ENCODE measurements at regions not wholly inside any gene's neighbourhood (a gene's known extent, or its start where the extent isn't known, plus 50 kb on each side); places are given as distances from the start of the nearest gene placed in this dataset.

GRCh38 chr7:25770235-25770634 is 381.8 kb upstream of the NFE2L3 start:
- intact Hi-C loops (cut with micrococcal nuclease) = no loop called here

DNA sequence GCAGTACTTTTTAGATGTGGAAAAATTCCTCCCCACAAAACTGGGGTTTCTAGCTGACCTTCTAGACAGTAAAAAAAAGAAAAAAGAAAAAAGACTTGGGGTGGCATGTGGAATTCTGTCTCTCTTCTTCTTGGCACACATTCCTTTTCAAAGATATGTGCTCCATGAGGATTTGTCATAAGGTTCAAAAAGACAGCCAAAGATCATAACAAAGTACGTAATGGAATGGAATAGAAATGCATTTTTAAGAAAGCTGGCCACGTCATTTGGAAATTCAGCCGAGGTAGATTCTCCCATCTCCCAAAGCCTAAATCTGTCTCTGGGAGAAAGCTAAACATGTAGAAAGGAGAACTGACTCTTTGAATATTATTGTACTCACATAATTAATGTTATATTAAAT is 381.3 kb upstream of the NFE2L3 start:
- intact Hi-C loops (cut with micrococcal nuclease) = no loop called here

DNA sequence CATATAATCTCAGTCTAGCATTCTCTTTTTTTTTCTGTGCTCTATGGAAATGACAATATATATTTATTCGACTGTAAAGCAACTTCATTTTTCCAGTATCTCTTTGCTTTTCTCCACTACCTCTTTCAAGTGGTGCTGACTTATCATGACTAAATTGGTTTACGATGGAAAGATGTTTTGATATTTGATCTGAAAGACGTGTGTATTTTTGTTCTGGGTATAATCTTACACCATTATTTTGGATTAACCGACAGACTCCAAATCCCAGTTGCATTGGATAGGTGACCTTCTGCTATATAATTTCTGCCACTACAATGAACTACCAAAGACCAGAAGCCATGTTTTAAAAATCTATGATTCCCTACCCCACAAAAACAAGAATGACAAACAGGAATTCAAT is 380.5 kb upstream of the NFE2L3 start:
- intact Hi-C loops (cut with micrococcal nuclease) = no loop called here

- intact Hi-C loops (cut with micrococcal nuclease) = no loop called here
Observed at GRCh38 chr7:25772802-25773201, 379.2 kb upstream of the NFE2L3 start.

- intact Hi-C loops (cut with micrococcal nuclease) = no loop called here
Observed at GRCh38 chr7:25774675-25775074, 377.3 kb upstream of the NFE2L3 start.

DNA sequence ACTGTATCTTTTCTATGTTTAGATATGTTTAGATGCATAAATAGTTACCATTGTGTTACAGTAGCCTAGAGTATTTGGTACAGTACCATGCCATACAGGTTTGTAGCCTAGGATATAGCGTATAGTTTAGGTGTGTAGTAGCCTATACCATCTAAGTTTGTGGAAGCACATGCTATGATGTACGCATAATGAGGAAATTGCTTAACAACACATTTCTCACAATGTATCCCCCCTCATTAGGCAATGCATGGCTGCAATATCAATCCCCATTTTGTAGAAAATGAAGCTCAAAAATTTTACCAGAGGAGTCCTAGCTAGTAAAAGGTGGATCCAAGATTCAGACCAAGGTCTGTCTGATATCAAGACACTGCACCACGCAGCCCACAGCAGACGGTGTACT is 376.4 kb upstream of the NFE2L3 start:
- intact Hi-C loops (cut with micrococcal nuclease) = no loop called here

- intact Hi-C loops (cut with micrococcal nuclease) = no loop called here
Observed at GRCh38 chr7:25775999-25776743, 375.8 kb upstream of the NFE2L3 start.

GRCh38 chr7:25776744-25777123 is 375.3 kb upstream of the NFE2L3 start:
- intact Hi-C loops (cut with micrococcal nuclease) = no loop called here

- intact Hi-C loops (cut with micrococcal nuclease) = no loop called here
Observed at GRCh38 chr7:25777969-25778708, 373.9 kb upstream of the NFE2L3 start.

GRCh38 chr7:25779002-25779546 is 372.9 kb upstream of the NFE2L3 start:
- intact Hi-C loops (cut with micrococcal nuclease) = no loop called here

DNA sequence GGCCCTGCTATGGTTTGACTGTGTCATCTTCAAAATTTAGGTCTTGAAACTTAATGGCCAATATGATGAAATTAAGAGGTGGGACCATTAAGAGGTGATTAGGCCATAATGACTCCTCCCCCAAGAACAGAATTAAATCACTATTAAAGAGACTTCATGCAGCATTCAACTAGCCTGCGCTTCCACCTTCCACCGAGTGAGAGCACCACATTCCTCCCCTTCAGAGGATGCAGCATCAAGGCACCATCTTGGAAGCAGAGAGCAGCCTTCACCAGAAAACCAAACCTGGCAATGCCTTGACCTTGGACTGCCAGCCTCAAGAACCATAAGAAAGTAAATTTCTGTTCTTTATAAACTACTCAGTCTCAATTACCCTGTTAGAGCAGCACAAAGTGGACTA is 371.1 kb upstream of the NFE2L3 start:
- intact Hi-C loops (cut with micrococcal nuclease) = no loop called here

- intact Hi-C loops (cut with micrococcal nuclease) = no loop called here
Observed at GRCh38 chr7:25781704-25782103, 370.3 kb upstream of the NFE2L3 start.

GRCh38 chr7:25786936-25787335 is 365.1 kb upstream of the NFE2L3 start:
- intact Hi-C loops (cut with micrococcal nuclease) = no loop called here

- intact Hi-C loops (cut with micrococcal nuclease) = no loop called here
Observed at GRCh38 chr7:25787336-25787735, 364.7 kb upstream of the NFE2L3 start.

DNA sequence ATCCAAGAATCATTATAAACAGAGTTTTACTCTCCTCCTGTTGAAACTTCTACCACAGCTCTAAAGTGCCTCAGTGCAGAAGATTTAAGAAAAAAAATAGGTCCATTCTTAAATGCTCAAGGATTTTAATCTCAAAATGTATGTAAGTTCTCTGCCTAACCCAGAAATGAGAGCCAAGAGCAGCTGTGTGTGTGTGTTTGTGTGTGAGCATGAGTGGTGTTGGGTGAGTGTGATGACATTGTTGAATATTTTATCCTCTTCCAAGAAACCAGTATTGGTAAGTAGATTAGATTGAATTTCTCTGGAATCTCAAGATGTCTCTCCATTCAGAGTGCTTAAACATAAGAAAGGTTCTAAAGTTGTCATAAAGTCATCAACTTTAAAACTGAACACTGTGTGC is 363.6 kb upstream of the NFE2L3 start:
- intact Hi-C loops (cut with micrococcal nuclease) = no loop called here

GRCh38 chr7:25788961-25789620 is 362.9 kb upstream of the NFE2L3 start:
- intact Hi-C loops (cut with micrococcal nuclease) = no loop called here

DNA sequence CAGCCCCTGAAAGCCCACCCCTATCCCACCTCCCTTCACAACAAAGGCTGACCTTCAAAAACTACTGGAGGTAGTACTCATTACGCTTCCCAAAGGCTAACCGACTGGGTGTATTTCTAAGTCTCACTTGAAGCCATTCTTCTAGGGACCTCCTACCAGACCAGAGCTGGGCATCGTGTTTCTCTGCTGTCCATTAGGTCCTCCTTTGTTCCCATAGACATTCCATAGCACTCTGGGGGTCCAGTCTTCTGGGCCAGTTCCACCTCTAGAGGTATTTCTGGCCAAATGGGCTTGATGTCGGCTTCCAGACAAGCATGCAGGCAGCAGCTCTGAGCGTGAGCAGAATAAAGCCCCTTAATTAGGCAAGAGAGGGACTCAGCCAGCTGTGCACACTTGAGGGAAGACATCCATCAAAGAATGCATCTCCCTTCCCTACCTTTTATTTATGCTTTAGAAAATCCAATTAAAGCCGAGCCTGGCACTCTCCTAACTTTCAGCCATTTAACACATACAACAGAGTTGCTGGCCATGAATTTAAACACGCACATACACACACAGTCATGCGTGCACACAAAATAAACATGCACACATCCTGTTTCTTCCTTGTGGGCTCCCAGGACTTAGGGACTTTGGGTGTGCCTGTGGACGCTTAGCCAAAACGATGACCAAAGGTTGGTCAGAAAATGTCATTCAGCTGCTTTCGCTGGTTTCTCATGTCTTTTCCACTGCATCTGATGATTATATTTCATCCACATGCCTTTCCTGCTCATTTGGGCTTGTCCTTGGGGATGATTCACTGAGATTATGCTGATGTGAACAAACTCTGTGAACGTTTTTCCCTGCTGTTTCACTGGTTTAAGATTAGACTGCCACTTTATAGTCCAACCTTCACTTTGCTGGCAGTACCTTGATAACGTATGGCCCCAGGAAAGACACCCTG is 362.0 kb upstream of the NFE2L3 start:
- intact Hi-C loops (cut with micrococcal nuclease) = no loop called here

- intact Hi-C loops (cut with micrococcal nuclease) = no loop called here
Observed at GRCh38 chr7:25790963-25791362, 361.0 kb upstream of the NFE2L3 start.

- intact Hi-C loops (cut with micrococcal nuclease) = no loop called here
Observed at GRCh38 chr7:25792586-25792985, 359.4 kb upstream of the NFE2L3 start.

DNA sequence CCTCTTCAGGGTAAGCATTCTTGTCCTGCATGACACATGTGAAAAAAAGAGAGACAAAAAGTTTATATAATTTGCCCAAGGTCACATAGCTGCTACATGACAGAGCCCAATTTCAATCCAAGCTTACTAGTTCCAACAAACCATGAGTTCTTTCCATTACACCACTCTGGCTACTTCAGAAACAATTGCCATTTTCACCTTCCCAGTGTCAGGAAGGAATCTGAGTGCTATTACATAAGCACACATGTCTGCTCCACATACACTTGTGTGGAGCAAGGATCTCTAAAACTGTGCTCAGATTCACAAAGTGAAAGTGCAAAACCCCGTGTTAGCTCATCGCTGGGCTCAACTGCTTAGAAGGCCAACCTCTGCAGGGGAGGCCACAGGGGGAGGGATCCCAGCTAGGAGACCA is 356.2 kb upstream of the NFE2L3 start:
- intact Hi-C loops (cut with micrococcal nuclease) = no loop called here

DNA sequence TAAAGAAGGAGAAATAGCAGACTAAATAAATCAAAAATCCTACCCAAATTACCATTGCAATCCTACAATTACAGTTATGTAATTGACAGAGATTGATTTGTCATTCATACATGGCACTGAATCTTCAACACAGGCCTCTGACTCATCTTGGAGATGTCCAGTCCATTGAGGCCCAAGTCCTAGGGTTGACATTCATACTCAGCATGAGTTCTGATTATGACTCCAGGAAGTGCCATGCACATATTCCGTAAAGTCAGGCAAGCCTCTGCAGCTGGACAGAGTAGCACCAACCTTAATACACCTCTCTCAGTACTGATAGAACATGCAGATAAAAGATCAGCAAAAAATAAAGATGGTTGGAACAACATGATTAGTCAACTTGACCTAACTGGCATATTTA is 353.7 kb upstream of the NFE2L3 start:
- intact Hi-C loops (cut with micrococcal nuclease) = no loop called here
